ENCODE measurements at regions not wholly inside any gene's neighbourhood (a gene's known extent, or its start where the extent isn't known, plus 50 kb on each side); places are given as distances from the start of the nearest gene placed in this dataset.

- Mint-ChIP-seq H3K4me3 (no peak overlapping the region), H3K27ac (no peak overlapping the region), H3K27me3 (peaks cover 13 to 20% of the 10 kb centered on the region in 2 donors), H3K4me1 (no peaks in the 10 kb centered on the region), H3K36me3 (no peaks in the 10 kb centered on the region), H3K9me3 (no peaks in the 10 kb centered on the region)
- DNase-seq, result no peak
- Histone ChIP-seq H3K4me3 (ENCODE audit: control insufficient read depth in 1 of 2, extremely low read depth in 1 of 2, low read length in 1 of 2) (no peak overlapping the region), H3K36me3 (ENCODE audit: control insufficient read depth in 2 of 2, extremely low read depth in 1 of 2, insufficient read depth in 1 of 2, low read length in 1 of 2) (no peaks in the 10 kb centered on the region), H3K27ac (ENCODE audit: low read length) (no peak overlapping the region), H3K27me3 (replicated peaks in 1 of 2; ENCODE audit: control insufficient read depth in 2 of 2, extremely low read depth in 1 of 2, insufficient read depth in 2 of 2, low read length in 1 of 2) (peaks cover 0 to 3% of the 10 kb centered on the region in 2 experiments), H3K4me1 (ENCODE audit: control insufficient read depth in 1 of 2, extremely low read depth in 1 of 2, insufficient read depth in 2 of 2, low read length in 2 of 2) (no peaks in the 10 kb centered on the region), H3K9me3 (no peaks in the 10 kb centered on the region)
- no peak for ATAC-seq (replicated peaks in 1 of 4)
- POLR2A ChIA-PET, result no interaction called here
- CTCF ChIA-PET, result interaction anchor here (0.7 kb wide), 2 partner anchors 51 to 1165 kb away, joined by 3 read pairs; no protein-coding TSS in a partner anchor
- 100% methylated on average over 1 of the region's 2 CpGs for WGBS (ENCODE audit: insufficient coverage)
These were observed 122.6 kb downstream of the TRIB2 start for GRCh38 chr2:12839339-12839738.

DNA sequence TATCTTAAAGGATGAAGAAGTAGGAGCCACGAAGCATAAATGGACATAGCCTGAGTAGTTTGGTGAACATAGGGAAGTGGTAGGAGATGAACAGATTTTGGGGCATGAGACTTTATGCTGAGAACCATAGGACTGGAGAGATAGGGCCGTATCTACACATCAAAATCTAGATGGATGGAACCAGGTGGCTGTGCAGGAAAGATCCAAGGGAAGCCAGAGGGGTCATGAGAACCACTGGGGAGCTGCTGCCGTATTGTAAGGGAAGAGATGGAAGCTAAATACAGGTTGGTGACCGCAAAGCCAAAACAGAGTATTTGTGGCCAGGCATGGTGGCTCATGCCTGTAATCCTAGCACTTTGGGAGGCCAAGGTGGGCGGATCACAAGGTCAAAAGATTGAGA lies 124.3 kb downstream of the TRIB2 start:
- no peak overlapping the region for H3K4me3 ChIP-seq (ENCODE audit: control insufficient read depth in 1 of 2, extremely low read depth in 1 of 2, low read length in 1 of 2)
- peaks cover 8 to 16% of the 10 kb centered on the region in 2 donors for H3K27me3 Mint-ChIP-seq
- DNase-seq (no peak), ATAC-seq (replicated peaks in 1 of 4) (no peak)
- H3K27me3 ChIP-seq (replicated peaks in 1 of 2; ENCODE audit: control insufficient read depth in 2 of 2, extremely low read depth in 1 of 2, insufficient read depth in 2 of 2, low read length in 1 of 2), result no peaks in the 10 kb centered on the region
- H3K4me1 ChIP-seq (ENCODE audit: control insufficient read depth in 1 of 2, extremely low read depth in 1 of 2, insufficient read depth in 2 of 2, low read length in 2 of 2), result no peaks in the 10 kb centered on the region
- no peaks in the 10 kb centered on the region for H3K4me1 Mint-ChIP-seq
- H3K9me3 Mint-ChIP-seq, result no peaks in the 10 kb centered on the region
- no peak overlapping the region for H3K27ac ChIP-seq (ENCODE audit: low read length)
- WGBS (ENCODE audit: insufficient coverage), result 86% methylated on average over 4 of the region's 5 CpGs
- H3K36me3 ChIP-seq (ENCODE audit: control insufficient read depth in 2 of 2, extremely low read depth in 1 of 2, insufficient read depth in 1 of 2, low read length in 1 of 2), result no peaks in the 10 kb centered on the region
- POLR2A ChIA-PET, result no interaction called here
- H3K27ac Mint-ChIP-seq, result no peak overlapping the region
- CTCF ChIA-PET, result no interaction called here
- no peaks in the 10 kb centered on the region for H3K36me3 Mint-ChIP-seq
- no peaks in the 10 kb centered on the region for H3K9me3 ChIP-seq
- H3K4me3 Mint-ChIP-seq, result no peak overlapping the region

DNA sequence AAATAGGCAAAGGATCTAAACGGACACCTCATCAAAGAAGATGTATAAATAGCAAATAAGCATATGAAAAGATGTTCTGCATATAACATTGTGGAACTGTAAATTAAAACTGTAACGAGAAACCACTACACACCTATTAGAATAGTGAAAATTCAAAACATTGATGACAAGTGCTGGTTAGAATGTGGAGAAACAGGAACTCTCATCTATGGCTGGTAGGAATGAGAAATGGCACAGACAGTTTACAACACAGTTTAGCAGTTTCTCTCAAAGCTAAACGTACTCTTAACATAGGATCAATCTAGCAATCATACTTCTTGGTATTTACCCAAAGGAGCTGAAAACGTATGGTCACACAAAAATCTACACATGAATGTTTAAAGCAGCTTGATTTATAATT lies 126.2 kb downstream of the TRIB2 start:
- no peak overlapping the region for H3K27ac ChIP-seq (ENCODE audit: low read length)
- WGBS (ENCODE audit: insufficient coverage), result no CpG with 5 or more reads among the region's 4 CpGs
- no peaks in the 10 kb centered on the region for H3K9me3 ChIP-seq
- Mint-ChIP-seq H3K4me1 (no peaks in the 10 kb centered on the region), H3K36me3 (no peaks in the 10 kb centered on the region), H3K4me3 (no peak overlapping the region), H3K9me3 (no peaks in the 10 kb centered on the region), H3K27me3 (peaks cover 8 to 17% of the 10 kb centered on the region in 2 donors), H3K27ac (no peak overlapping the region)
- H3K4me1 ChIP-seq (ENCODE audit: control insufficient read depth in 1 of 2, extremely low read depth in 1 of 2, insufficient read depth in 2 of 2, low read length in 2 of 2), result no peaks in the 10 kb centered on the region
- CTCF ChIA-PET, result interaction anchor here in 1 of 2 donors (1.6 kb wide), 1 partner anchor 11 kb away, joined by 4 read pairs; no protein-coding TSS in a partner anchor
- H3K36me3 ChIP-seq (ENCODE audit: control insufficient read depth in 2 of 2, extremely low read depth in 1 of 2, insufficient read depth in 1 of 2, low read length in 1 of 2), result no peaks in the 10 kb centered on the region
- ATAC-seq (replicated peaks in 1 of 4) (no peak), DNase-seq (no peak)
- POLR2A ChIA-PET, result no interaction called here
- H3K27me3 ChIP-seq (replicated peaks in 1 of 2; ENCODE audit: control insufficient read depth in 2 of 2, extremely low read depth in 1 of 2, insufficient read depth in 2 of 2, low read length in 1 of 2), result no peaks in the 10 kb centered on the region
- H3K4me3 ChIP-seq (ENCODE audit: control insufficient read depth in 1 of 2, extremely low read depth in 1 of 2, low read length in 1 of 2), result no peak overlapping the region

DNA sequence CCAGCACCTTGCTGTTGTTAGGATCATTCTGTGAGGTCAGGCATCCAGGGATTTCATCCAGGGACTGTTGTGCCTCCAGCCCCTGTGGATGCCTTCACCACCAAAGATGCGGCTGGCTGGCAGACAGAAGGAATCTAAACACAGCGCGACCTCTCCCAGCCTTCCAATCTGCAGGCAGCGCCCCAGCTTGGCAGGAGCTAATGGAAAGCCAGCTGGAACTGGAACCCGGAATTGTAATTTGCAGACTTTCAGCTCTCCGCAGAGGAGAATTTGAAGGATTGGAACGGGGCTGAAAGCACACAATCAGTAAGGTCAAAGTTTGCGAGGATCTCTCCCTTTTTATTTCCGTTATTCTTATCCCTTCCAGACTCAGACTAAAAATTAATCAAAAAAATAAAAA lies 127.8 kb downstream of the TRIB2 start:
- no peaks in the 10 kb centered on the region for H3K9me3 Mint-ChIP-seq
- no peak overlapping the region for H3K27ac Mint-ChIP-seq
- H3K4me3 Mint-ChIP-seq, result no peak overlapping the region
- no peaks in the 10 kb centered on the region for H3K36me3 Mint-ChIP-seq
- Histone ChIP-seq H3K27ac (ENCODE audit: low read length) (no peak overlapping the region), H3K9me3 (no peaks in the 10 kb centered on the region), H3K36me3 (ENCODE audit: control insufficient read depth in 2 of 2, extremely low read depth in 1 of 2, insufficient read depth in 1 of 2, low read length in 1 of 2) (no peaks in the 10 kb centered on the region), H3K4me1 (ENCODE audit: control insufficient read depth in 1 of 2, extremely low read depth in 1 of 2, insufficient read depth in 2 of 2, low read length in 2 of 2) (no peaks in the 10 kb centered on the region), H3K27me3 (replicated peaks in 1 of 2; ENCODE audit: control insufficient read depth in 2 of 2, extremely low read depth in 1 of 2, insufficient read depth in 2 of 2, low read length in 1 of 2) (no peaks in the 10 kb centered on the region), H3K4me3 (ENCODE audit: control insufficient read depth in 1 of 2, extremely low read depth in 1 of 2, low read length in 1 of 2) (no peak overlapping the region)
- peaks cover 9 to 16% of the 10 kb centered on the region in 2 donors for H3K27me3 Mint-ChIP-seq
- 96% methylated on average over 4 of the region's 9 CpGs for WGBS (ENCODE audit: insufficient coverage)
- ChIA-PET POLR2A (no interaction called here), CTCF (no interaction called here)
- DNase-seq (no peak), ATAC-seq (replicated peaks in 1 of 4) (no peak)
- peaks cover 0 to 2% (median 0%) of the 10 kb centered on the region in 3 donors for H3K4me1 Mint-ChIP-seq

DNA sequence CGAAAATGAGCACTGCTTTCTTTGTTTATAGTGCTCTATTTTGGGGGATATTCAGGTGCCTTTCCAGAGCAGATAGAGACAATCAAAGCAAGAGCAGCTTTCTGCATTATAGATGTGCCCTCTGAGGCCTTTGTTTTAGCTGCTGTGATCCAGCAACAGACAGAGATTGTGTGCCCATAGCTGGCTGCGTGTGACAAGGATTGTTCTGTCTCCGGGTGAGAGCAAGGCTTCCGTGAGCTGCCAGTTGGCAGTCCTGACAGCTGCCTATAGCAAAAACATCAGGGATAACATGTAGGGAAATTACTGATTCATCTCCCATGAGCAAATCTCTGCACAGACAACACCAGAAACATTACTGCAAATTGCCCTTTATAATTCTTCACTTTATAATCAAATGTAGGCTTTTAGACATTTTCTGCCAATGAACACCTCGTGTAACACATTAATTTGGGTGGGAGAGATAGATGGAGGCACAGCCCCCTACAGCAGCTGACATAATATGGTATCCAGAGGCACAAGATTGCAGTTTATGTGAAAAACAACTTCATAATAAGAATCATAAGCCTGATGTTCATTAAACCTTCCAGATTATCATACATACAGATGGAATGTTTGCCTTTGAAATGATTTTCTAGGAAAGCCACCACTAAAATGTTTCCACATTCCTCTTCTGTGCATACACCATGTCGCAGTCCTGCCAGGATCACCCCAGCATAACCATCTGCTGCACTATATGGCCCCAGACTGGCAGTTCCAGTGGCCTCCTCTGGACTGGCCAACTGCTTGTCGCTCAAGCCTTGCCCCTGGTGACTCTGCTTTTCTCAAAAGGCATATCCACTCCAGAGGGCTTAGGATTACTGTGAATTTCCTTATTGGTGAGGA lies 131.2 kb downstream of the TRIB2 start:
- Histone ChIP-seq H3K36me3 (ENCODE audit: control insufficient read depth in 2 of 2, extremely low read depth in 1 of 2, insufficient read depth in 1 of 2, low read length in 1 of 2) (no peaks in the 10 kb centered on the region), H3K27me3 (replicated peaks in 1 of 2; ENCODE audit: control insufficient read depth in 2 of 2, extremely low read depth in 1 of 2, insufficient read depth in 2 of 2, low read length in 1 of 2) (peaks cover 0 to 2% of the 10 kb centered on the region in 2 experiments), H3K27ac (ENCODE audit: low read length) (no peak overlapping the region), H3K4me1 (ENCODE audit: control insufficient read depth in 1 of 2, extremely low read depth in 1 of 2, insufficient read depth in 2 of 2, low read length in 2 of 2) (no peaks in the 10 kb centered on the region), H3K9me3 (no peaks in the 10 kb centered on the region), H3K4me3 (ENCODE audit: control insufficient read depth in 1 of 2, extremely low read depth in 1 of 2, low read length in 1 of 2) (no peak overlapping the region)
- no peak for DNase-seq
- CTCF ChIA-PET, result interaction anchor here in 1 of 2 donors (0.6 kb wide), 1 partner anchor 1015 kb away, joined by 3 read pairs; no protein-coding TSS in a partner anchor
- Mint-ChIP-seq H3K27me3 (peaks cover 4 to 16% of the 10 kb centered on the region in 2 donors), H3K27ac (no peak overlapping the region), H3K9me3 (no peaks in the 10 kb centered on the region), H3K4me1 (peaks cover 0 to 9% (median 0%) of the 10 kb centered on the region in 3 donors), H3K36me3 (no peaks in the 10 kb centered on the region), H3K4me3 (no peak overlapping the region)
- ATAC-seq (replicated peaks in 1 of 4), result no peak
- POLR2A ChIA-PET, result interaction anchor here in 1 of 2 donors (0.6 kb wide), 1 partner anchor 91 kb away, joined by 4 read pairs; no protein-coding TSS in a partner anchor
- WGBS (ENCODE audit: insufficient coverage), result 94% methylated on average over 5 of the region's 7 CpGs

GRCh38 chr2:12852135-12852534 lies 135.4 kb downstream of the TRIB2 start:
- ChIA-PET CTCF (no interaction called here), POLR2A (no interaction called here)
- Mint-ChIP-seq H3K4me1 (peaks cover 0 to 9% (median 0%) of the 10 kb centered on the region in 3 donors), H3K27ac (no peak overlapping the region), H3K36me3 (no peaks in the 10 kb centered on the region), H3K9me3 (no peaks in the 10 kb centered on the region), H3K4me3 (no peak overlapping the region), H3K27me3 (peaks cover 8 to 12% of the 10 kb centered on the region in 2 donors)
- Histone ChIP-seq H3K4me1 (ENCODE audit: control insufficient read depth in 1 of 2, extremely low read depth in 1 of 2, insufficient read depth in 2 of 2, low read length in 2 of 2) (peaks cover 16 to 19% of the 10 kb centered on the region in 2 experiments), H3K27ac (ENCODE audit: low read length) (no peak overlapping the region), H3K36me3 (ENCODE audit: control insufficient read depth in 2 of 2, extremely low read depth in 1 of 2, insufficient read depth in 1 of 2, low read length in 1 of 2) (no peaks in the 10 kb centered on the region), H3K27me3 (replicated peaks in 1 of 2; ENCODE audit: control insufficient read depth in 2 of 2, extremely low read depth in 1 of 2, insufficient read depth in 2 of 2, low read length in 1 of 2) (peaks cover 3 to 4% of the 10 kb centered on the region in 2 experiments), H3K9me3 (no peaks in the 10 kb centered on the region), H3K4me3 (ENCODE audit: control insufficient read depth in 1 of 2, extremely low read depth in 1 of 2, low read length in 1 of 2) (no peak overlapping the region)
- ATAC-seq (replicated peaks in 1 of 4) (no peak), DNase-seq (no peak)
- WGBS (ENCODE audit: insufficient coverage), result 100% methylated on average over 2 of the region's 9 CpGs

Measured in T-cell (primary cell).